Stimulated activated CD4-positive, alpha-beta T cell treated with anti-CD3 and anti-CD28 coated beads, TNF-alpha, amount 100 ng/mL, for 4 hours (primary cell): ENCODE measurements at regions not wholly inside any gene's neighbourhood (a gene's known extent, or its start where the extent isn't known, plus 50 kb on each side); places are given as distances from the start of the nearest gene placed in this dataset.
"Not testable (repeated sequence)": the region's sequence is repeated elsewhere in the genome, so short reads cannot be mapped to it uniquely, and the experiment has no call there.

Experiments used
- DNase-seq, 3 experiments: peaks; one replicate each; pipeline ENCODE4 v3.0.0-alpha.2; 2020; ENCODE audit warnings: low read depth in 3 of 3

DNA sequence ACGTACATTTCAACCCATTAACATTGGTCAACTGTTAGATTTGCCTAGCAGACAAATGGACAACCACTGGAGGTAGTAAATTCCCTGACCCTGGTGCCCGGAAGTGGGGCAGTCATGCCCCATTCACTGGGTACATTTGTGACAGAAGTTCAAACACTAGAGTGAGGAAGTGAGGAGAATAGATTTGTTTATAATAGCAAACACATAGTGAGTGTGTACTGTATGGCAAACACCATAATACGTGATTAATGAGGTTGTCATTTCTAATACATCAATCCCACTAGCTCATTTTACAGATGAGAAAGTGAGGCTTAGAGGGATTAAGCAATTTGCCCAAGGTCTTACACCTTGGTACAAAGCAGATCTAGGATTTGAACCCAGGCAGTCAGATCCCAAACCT, 181.9 kb upstream of the MKLN1 start:
- DNase-seq: no peak

DNA sequence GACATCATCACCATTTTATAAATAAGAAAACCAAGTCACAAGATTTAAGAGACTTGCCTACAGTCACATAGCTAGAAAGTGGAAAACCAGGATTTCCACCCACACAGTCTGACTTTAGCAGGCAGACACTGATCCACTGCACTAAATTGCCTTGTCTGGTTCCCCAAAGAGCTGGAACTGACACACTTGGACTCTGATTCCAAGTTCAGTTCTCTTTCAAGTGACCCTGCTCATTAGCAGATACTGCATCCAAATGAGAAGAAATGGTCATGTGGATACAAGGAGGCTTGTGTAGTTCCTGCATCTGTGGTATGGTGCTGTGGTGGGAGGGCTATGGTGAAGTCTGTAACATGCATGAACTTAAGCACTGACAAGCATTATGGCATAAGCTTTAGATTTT, 180.1 kb upstream of the MKLN1 start:
- DNase-seq: no peak

DNA sequence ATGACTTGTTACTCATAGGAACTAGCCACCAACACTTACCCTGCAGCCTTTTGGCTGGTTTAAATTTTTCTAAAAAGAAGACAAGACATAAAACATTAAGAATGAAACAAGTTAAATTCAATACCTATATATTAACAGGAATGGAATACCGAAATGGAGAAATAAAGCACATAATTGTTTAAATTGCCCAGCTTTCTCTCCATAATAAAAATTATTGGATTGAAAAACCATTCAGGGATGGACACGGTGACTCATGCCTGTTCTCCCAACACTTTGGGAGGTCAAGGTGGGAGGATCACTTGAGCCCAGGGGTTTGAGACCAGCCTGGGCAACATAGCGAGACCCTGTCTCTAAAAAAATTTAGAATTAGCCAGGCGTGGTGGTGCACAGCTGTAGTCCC, 179.4 kb upstream of the MKLN1 start:
- DNase-seq: no peak

- no peak for DNase-seq
These were observed 178.8 kb upstream of the MKLN1 start for GRCh38 chr7:131148708-131149428.

DNA sequence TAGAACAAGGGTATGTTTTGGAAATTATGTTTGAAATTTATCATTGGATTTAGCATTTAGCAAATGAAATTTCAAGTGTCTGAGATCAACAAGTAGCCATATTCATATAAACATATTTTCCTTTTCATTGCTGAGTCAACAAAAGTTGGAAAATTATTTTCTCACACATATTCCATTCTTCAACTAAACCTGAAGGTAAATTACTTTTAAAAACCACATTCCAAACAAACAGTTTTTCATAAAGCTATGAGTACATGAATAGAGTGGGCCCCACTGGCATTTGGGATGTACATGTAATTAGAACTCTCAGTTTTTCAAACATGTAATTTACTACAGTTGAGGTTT, 178.3 kb upstream of the MKLN1 start:
- no peak for DNase-seq

GRCh38 chr7:131149840-131150239, 177.8 kb upstream of the MKLN1 start:
- DNase-seq: no peak

DNA sequence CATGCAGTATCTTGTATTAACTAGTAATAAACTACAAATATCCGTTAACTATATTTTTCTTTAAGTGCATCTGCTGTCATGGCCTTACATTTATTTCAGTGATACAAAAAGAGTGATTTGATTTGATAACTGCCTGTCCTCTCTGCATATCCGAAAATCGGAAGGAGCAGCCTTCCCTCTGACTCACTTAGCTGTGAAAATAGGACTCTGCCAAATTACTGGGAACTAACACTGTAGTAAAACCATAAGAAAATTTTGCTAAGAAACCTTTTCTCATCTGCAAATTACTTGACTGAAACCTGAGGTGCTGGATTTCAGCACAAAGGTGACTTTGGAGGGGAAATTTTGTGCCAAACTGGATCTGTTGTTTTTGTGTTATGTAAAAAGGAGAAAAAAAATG, 176.6 kb upstream of the MKLN1 start:
- DNase-seq: no peak

DNA sequence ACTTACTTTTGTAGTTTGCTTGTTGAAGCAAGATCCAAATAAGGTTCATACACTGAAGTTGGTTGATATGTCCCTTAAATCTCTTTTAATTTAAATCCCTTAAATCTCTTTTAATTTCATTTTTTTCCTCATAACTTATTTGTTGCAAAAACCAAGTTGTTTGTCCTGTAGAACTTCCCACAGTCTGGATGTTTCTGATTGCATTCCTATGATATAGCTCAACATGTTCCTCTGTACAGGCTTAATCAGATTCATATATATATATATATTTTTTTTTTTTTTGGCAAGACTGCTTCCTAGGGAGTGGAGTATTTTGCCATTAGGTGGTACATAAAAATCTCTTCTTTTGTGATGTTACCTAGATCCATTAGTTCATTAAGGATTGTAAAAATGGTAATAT, 174.9 kb upstream of the MKLN1 start:
- no peak for DNase-seq

- no peak for DNase-seq
These were observed 173.3 kb upstream of the MKLN1 start for GRCh38 chr7:131154380-131154779.

DNA sequence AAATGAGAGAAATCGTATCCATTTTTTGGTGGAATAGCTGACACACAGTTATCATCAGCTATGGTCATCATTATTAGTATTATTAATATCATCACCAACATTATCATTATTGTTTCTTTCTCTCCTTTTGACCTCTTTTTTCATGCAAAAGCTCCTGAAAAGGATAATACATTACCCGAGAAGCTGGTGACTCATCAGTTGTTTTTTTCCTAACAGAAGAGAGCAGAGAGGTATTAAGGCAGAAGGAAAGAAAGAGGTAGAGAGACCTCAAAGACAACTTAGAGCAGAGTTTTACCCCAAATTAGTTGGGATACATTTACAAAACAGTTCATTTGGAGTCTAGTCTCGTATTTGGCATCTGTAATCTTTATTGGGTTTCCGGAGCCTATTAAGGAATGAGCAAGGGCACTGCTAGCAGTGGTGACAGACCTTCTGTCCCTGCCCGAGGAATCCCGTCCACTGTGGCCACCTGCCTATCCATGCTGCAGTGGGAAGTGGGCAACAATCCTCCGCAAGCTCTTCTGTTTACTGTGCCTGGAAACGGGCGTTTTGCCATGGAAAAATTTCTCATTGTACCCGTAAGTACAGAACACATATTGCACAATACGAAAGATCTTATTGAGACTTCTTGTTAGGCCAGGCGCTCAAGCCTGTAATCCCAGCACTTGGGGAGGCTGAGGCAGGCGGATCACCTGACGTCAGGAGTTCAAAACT, 170.0 kb upstream of the MKLN1 start:
- no peak for DNase-seq

DNA sequence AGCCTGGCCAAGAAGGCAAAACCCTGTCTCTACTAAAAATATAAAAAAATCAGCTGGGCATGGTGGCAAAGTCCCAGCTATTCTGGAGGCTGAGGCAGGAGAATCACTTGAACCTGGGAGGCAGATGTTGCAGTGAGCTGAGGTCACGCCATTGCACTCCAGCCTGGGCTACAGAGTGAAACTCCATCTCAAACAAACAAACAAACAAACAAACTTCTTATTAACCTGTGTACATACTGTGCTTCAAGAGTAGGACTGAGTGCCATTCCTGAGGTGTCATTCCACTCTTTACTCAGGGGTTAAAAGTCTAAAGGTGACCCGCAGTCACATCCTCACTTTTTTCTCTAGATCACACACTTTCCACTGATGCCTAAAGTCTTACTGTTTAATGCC, 169.4 kb upstream of the MKLN1 start:
- DNase-seq: not testable (repeated sequence)

- DNase-seq: no peak
These were observed 167.7 kb upstream of the MKLN1 start for GRCh38 chr7:131159961-131160361.

DNA sequence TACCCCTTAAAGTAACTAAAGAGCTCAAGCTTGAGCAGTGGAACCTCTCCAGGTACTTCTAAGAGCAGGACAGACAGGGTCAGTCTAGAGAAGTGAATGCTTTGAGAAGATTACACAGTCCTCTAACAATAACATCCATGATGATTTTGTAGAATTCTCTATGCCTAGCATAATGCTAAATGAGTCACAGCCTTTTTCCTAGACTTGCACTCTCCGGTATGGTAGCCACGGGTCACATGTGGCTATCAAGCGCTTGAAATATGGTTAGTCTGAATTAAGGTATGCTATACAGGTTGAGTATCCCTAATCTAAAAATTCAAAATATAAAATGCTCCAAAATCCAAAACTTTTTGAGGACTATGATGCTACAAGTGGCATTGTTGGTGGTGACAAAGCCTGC, 166.6 kb upstream of the MKLN1 start:
- DNase-seq: no peak

- no peak for DNase-seq
These were observed 163.4 kb upstream of the MKLN1 start for GRCh38 chr7:131164025-131164925.

DNA sequence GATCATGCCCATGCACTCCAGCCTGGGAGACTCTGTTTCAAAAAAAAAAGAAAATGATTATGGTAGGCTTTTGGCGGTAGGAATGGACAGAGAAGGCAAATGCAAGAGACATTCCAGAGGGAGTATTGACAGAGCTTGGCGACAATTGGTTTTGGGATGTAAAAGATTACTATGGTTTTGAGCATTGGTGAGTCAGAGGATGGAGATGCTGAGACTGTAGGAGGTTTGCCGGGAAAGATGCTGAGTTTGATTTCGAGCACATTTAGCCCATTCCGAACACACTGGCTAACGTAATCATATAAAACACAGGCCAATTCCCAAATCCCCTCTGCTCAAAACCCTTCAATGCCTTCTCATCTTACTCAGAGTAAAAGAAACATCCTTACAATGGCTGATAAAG, 161.6 kb upstream of the MKLN1 start:
- DNase-seq: no peak

GRCh38 chr7:131170440-131171271, 157.0 kb upstream of the MKLN1 start:
- DNase-seq: no peak

DNA sequence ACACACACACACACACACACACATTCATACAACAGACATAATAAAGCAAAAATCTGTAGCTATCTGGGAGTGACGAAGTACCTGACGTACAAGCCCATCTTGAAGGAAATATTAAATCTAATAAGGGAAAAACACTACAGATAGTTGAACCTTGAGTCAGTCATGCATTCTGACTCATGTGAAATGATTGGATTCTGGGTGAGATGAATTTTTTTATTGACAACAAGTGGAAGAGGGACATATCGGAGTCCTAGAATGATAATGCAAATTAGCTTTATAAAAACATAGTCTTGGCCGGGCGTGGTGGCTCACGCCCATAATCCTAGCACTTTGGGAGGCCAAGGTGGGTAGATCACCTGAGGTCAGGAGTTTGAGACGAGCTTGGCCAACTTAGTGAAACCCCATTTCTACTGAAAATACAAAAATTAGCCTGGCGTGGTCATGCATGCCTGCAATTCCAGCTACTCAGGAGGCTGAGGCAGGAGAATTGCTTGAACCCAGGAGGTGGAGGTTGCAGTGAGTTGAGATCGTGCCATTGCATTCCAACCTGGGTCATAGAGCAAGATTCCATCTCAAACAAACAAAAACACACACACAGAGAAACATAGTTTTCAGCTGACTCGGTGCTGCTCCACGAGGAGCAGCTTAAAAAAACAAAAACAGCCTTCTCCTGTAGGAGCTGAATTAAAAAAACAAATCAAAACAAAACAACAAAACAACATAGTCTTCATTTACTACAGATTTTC, 154.4 kb upstream of the MKLN1 start:
- no peak for DNase-seq

GRCh38 chr7:131174391-131174790, 153.3 kb upstream of the MKLN1 start:
- DNase-seq: no peak

DNA sequence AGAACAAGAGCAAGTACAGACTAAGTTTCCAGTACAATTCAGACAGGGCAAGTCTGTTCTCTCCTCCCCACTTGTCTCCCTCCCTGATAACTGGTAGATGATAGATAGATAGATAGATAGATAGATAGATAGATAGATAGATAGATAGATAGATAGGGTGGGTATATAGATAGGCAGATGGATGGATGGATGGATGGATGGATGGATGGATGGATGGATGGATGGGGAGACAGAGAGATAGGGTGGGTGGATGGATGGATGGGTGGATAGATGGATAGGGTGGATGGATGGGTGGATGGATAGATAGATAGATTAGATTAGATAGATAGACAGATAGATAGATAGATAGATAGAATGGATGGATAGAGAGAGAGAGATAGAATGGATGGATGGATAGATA, 152.8 kb upstream of the MKLN1 start:
- DNase-seq: no peak

- no peak for DNase-seq
These were observed 145.1 kb upstream of the MKLN1 start for GRCh38 chr7:131182446-131183058.

DNA sequence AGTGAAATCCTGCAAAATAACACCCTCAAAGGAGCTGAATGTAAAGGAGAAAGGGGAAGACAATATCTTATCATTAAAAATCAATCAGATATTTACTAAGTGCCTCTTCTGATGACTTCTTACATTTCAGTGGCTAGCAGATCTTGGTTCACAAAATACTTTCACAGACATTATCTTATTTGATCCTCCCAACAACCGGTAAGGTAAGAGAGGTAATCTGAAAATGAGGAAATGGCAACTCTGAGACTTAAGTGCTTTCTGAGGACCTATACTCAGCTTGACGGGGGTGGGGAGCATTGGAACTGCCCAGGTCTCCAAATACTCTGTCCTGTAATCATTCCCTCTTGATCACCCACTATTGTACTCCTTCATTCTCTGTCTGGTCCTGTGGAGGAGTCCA, 144.6 kb upstream of the MKLN1 start:
- no peak for DNase-seq
